H1 (cell line): ENCODE measurements at regions not wholly inside any gene's neighbourhood (a gene's known extent, or its start where the extent isn't known, plus 50 kb on each side); places are given as distances from the start of the nearest gene placed in this dataset.
"Not testable (repeated sequence)": the region's sequence is repeated elsewhere in the genome, so short reads cannot be mapped to it uniquely, and the experiment has no call there.

Source experiments
- CTCF ChIA-PET: fragments of 300-600 bp; sonication (Branson Sonifier 250); formaldehyde crosslinking; loops from one replicate; lab custom pipeline; 2021; ENCODE audit not compliant: partially characterized antibody; lab: Charles Lee
- POLR2A ChIA-PET: fragments of 300-600 bp; sonication (Branson Sonifier 250); formaldehyde crosslinking; loops from one replicate; lab custom pipeline; 2021; ENCODE audit warnings: inconsistent platforms; ENCODE audit not compliant: partially characterized antibody; lab: Charles Lee
- DNase-seq, 2 experiments: peaks; one replicate each; pipeline versions ENCODE4 v3.0.0 to v3.0.0-alpha.2; 2010 to 2022; ENCODE audit warnings: low spot score in 2 of 2, low read depth in 1 of 2, mixed read lengths in 1 of 2
- FAIRE-seq: peaks from 2 replicates; lab custom pipeline; 2011; peaks lifted over from hg19 to GRCh38; lab: Jason Lieb, UNC
- H2AFZ ChIP-seq: 2 replicates; pipeline ENCODE4 v1.8.1; 2012; ENCODE audit warnings: low read length, inconsistent platforms
- H2AK5ac ChIP-seq: 2 replicates; pipeline ENCODE4 v1.6.1; 2013; ENCODE audit warnings: low read depth, low read length
- H2BK120ac ChIP-seq: replicated peaks from 2 replicates; pipeline ENCODE3; 2013; ENCODE audit warnings: low read depth, low read length, inconsistent platforms
- H2BK12ac ChIP-seq: 2 replicates; pipeline ENCODE4 v1.6.1; 2013; ENCODE audit warnings: low read depth, low read length
- H2BK15ac ChIP-seq: 2 replicates; pipeline ENCODE4 v1.6.1; 2013; ENCODE audit warnings: low read length
- H2BK20ac ChIP-seq: 2 replicates; pipeline ENCODE4 v1.6.1; 2013; ENCODE audit warnings: low read length
- H2BK5ac ChIP-seq: 2 replicates; pipeline ENCODE4 v1.6.1; 2013; ENCODE audit warnings: low read depth, low read length
- H3K14ac ChIP-seq: 2 replicates; pipeline ENCODE4 v1.6.1; 2013; ENCODE audit warnings: inconsistent platforms; ENCODE audit not compliant: insufficient read length
- H3K18ac ChIP-seq: 2 replicates; pipeline ENCODE4 v1.6.1; 2013; ENCODE audit warnings: low read length; ENCODE audit errors: extremely low read depth
- H3K23ac ChIP-seq: 2 replicates; pipeline ENCODE4 v1.6.1; 2013; ENCODE audit warnings: inconsistent platforms; ENCODE audit not compliant: insufficient read length
- H3K23me2 ChIP-seq: 2 replicates; pipeline ENCODE4 v1.6.1; 2013; ENCODE audit warnings: low read depth, low read length
- H3K27ac ChIP-seq: 2 replicates; pipeline ENCODE4 v1.6.1; 2011; ENCODE audit warnings: low read depth, low read length, inconsistent platforms
- H3K27me3 ChIP-seq, 4 experiments: replicated peaks in 1 of 4; 1 replicate in 1 of 4; 2 replicates in 3 of 4; pipeline versions ENCODE4 v1.6.1 to v1.8.1; 2011 to 2013; ENCODE audit warnings: low read length in 3 of 4, mild to moderate bottlenecking in 3 of 4, inconsistent platforms in 2 of 4, mixed read lengths in 2 of 4, moderate library complexity in 1 of 4; ENCODE audit not compliant: control insufficient read depth in 3 of 4, insufficient read depth in 3 of 4; ENCODE audit errors: extremely low read depth in 1 of 4
- H3K36me3 ChIP-seq, 4 experiments: 2 replicates each; pipeline versions ENCODE4 v1.6.1 to v1.8.1; 2011 to 2013; ENCODE audit warnings: mild to moderate bottlenecking in 4 of 4, low read length in 3 of 4, moderate library complexity in 2 of 4, control low read depth in 1 of 4, inconsistent platforms in 1 of 4; ENCODE audit not compliant: insufficient read depth in 4 of 4, control insufficient read depth in 2 of 4
- H3K4ac ChIP-seq: replicated peaks from 2 replicates; pipeline ENCODE3; 2013; ENCODE audit warnings: low read length, low read depth, mixed read lengths, inconsistent platforms; ENCODE audit not compliant: insufficient read length
- H3K4me1 ChIP-seq, 4 experiments: replicated peaks in 1 of 4; 1 replicate in 1 of 4; 2 replicates in 3 of 4; pipeline versions ENCODE4 v1.6.1 to v1.8.1; 2011 to 2013; ENCODE audit warnings: low read length in 3 of 4, inconsistent platforms in 2 of 4, mixed read lengths in 1 of 4; ENCODE audit not compliant: insufficient read depth in 4 of 4, control insufficient read depth in 3 of 4
- H3K4me2 ChIP-seq, 2 experiments: 2 replicates each; pipeline versions ENCODE4 v1.6.1 to v1.8.1; 2011 to 2013; ENCODE audit warnings: low read depth in 2 of 2, low read length in 2 of 2, control low read depth in 1 of 2, inconsistent platforms in 1 of 2, mild to moderate bottlenecking in 1 of 2; ENCODE audit not compliant: insufficient read depth in 1 of 2
- H3K4me3 ChIP-seq, 4 experiments: fragments of 200-600, 300-600 bp in 1 of 4; sonication (generic), shearing (Covaris generic), sonication (Bioruptor Twin) in 1 of 4; 2 replicates each; pipeline versions ENCODE4 v1.5.1 to v1.8.1; 2011 to 2016; ENCODE audit warnings: low read length in 4 of 4, low read depth in 3 of 4, control low read depth in 2 of 4, inconsistent platforms in 2 of 4, mild to moderate bottlenecking in 2 of 4, mixed read lengths in 1 of 4, moderate library complexity in 1 of 4; ENCODE audit not compliant: insufficient read depth in 2 of 4; ENCODE audit errors: extremely low read depth in 1 of 4
- H3K56ac ChIP-seq: replicated peaks from 2 replicates; pipeline ENCODE3; 2013; ENCODE audit warnings: low read depth, mild to moderate bottlenecking, mixed read lengths, low read length, inconsistent platforms; ENCODE audit not compliant: insufficient read length
- H3K79me1 ChIP-seq: 2 replicates; pipeline ENCODE4 v1.6.1; 2013; ENCODE audit warnings: low read depth, low read length, control low read depth
- H3K79me2 ChIP-seq, 2 experiments: 2 replicates each; pipeline versions ENCODE4 v1.6.1 to v1.8.1; 2012 to 2013; ENCODE audit warnings: low read length in 2 of 2, mild to moderate bottlenecking in 2 of 2, inconsistent platforms in 1 of 2; ENCODE audit not compliant: insufficient read depth in 2 of 2, control insufficient read depth in 1 of 2
- H3K9ac ChIP-seq, 4 experiments: replicated peaks in 1 of 4; 1 replicate in 1 of 4; 2 replicates in 3 of 4; pipeline versions ENCODE4 v1.6.1 to v1.8.1; 2011 to 2013; ENCODE audit warnings: low read depth in 3 of 4, low read length in 3 of 4, control low read depth in 2 of 4, mild to moderate bottlenecking in 2 of 4, moderate library complexity in 2 of 4, inconsistent platforms in 1 of 4; ENCODE audit errors: extremely low read depth in 1 of 4
- H3K9me3 ChIP-seq, 2 experiments: 2 replicates each; pipeline versions ENCODE4 v1.6.1 to v1.8.1; 2012 to 2013; ENCODE audit warnings: mild to moderate bottlenecking in 2 of 2, moderate library complexity in 2 of 2, control low read depth in 1 of 2, inconsistent platforms in 1 of 2, low read depth in 1 of 2, low read length in 1 of 2, mixed read lengths in 1 of 2; ENCODE audit not compliant: insufficient read depth in 2 of 2
- H4K20me1 ChIP-seq, 2 experiments: replicated peaks in 1 of 2; 2 replicates each; pipeline versions ENCODE3 to v1.8.1; 2011 to 2013; ENCODE audit warnings: inconsistent platforms in 2 of 2, low read length in 2 of 2, mild to moderate bottlenecking in 1 of 2; ENCODE audit not compliant: insufficient read depth in 2 of 2, control insufficient read depth in 1 of 2
- H4K5ac ChIP-seq: 2 replicates; pipeline ENCODE4 v1.6.1; 2013; ENCODE audit warnings: low read length, low read depth, mixed read lengths, inconsistent platforms; ENCODE audit not compliant: insufficient read length
- H4K8ac ChIP-seq: 2 replicates; pipeline ENCODE4 v1.8.0; 2013; ENCODE audit warnings: mild to moderate bottlenecking, moderate library complexity, low read length, inconsistent platforms; ENCODE audit not compliant: insufficient read depth; ENCODE audit errors: extremely low read depth
- H4K91ac ChIP-seq: replicated peaks from 2 replicates; pipeline ENCODE3; 2013; ENCODE audit warnings: low read length, mixed read lengths, inconsistent platforms; ENCODE audit not compliant: insufficient read length
- WGBS, 2 experiments: shearing (Covaris generic) in 1 of 2; methylation state at CpG; one replicate each; pipeline versions ENCODE4 v1.1.6 to v1.1.7; 2013 to 2015; ENCODE audit warnings: low lambda C conversion rate in 2 of 2, mixed read lengths in 2 of 2, inconsistent platforms in 1 of 2, low coverage in 1 of 2, missing lambda C conversion rate in 1 of 2; ENCODE audit not compliant: insufficient replicate concordance in 2 of 2, insufficient coverage in 1 of 2, insufficient read length in 1 of 2; ENCODE audit errors: extremely low coverage in 1 of 2, missing lambda C conversion rate in 1 of 2; 5-methylcytosine and 5-hydroxymethylcytosine counted together

- DNase-seq, H4K20me1 ChIP-seq, H2BK120ac ChIP-seq, H3K4me1 ChIP-seq, H3K23ac ChIP-seq, H3K56ac ChIP-seq, H3K4ac ChIP-seq, H3K4me3 ChIP-seq, H2BK12ac ChIP-seq, H3K79me1 ChIP-seq, H3K9me3 ChIP-seq, H3K27ac ChIP-seq, POLR2A ChIA-PET, H4K5ac ChIP-seq, FAIRE-seq, H3K9ac ChIP-seq, H4K8ac ChIP-seq, H3K23me2 ChIP-seq, H2BK20ac ChIP-seq, H3K14ac ChIP-seq, H3K79me2 ChIP-seq, H3K18ac ChIP-seq, H2BK5ac ChIP-seq, H2BK15ac ChIP-seq, H2AFZ ChIP-seq, H3K4me2 ChIP-seq, H3K27me3 ChIP-seq, H2AK5ac ChIP-seq, H3K36me3 ChIP-seq, H4K91ac ChIP-seq, CTCF ChIA-PET: not testable (repeated sequence)
- 100% methylated on average over 7 of the region's 8 CpGs; no CpG with 5 or more reads in 1 of the 2 experiments for WGBS, 2 experiments
These were observed 205.9 kb downstream of the NPIPA8 start for GRCh38 chr16:18130478-18131120.

GRCh38 chr16:18127033-18127432 is 209.5 kb downstream of the NPIPA8 start:
- POLR2A ChIA-PET, H4K8ac ChIP-seq, H4K20me1 ChIP-seq: not testable (repeated sequence)

More at GRCh38 chr16:18127033-18127432, 209.5 kb downstream of the NPIPA8 start:
- H2BK15ac ChIP-seq, H3K27me3 ChIP-seq, H3K56ac ChIP-seq, H2BK120ac ChIP-seq, H2BK12ac ChIP-seq, H3K4me3 ChIP-seq, H3K14ac ChIP-seq, H2AK5ac ChIP-seq, H2BK5ac ChIP-seq, H3K79me1 ChIP-seq, H2BK20ac ChIP-seq, H3K18ac ChIP-seq, H3K4me2 ChIP-seq, H3K23ac ChIP-seq, H3K79me2 ChIP-seq, H3K9ac ChIP-seq, H3K4ac ChIP-seq, H3K36me3 ChIP-seq, H2AFZ ChIP-seq, H3K23me2 ChIP-seq, CTCF ChIA-PET, H3K27ac ChIP-seq, FAIRE-seq, H4K91ac ChIP-seq, H3K9me3 ChIP-seq, DNase-seq, H3K4me1 ChIP-seq, H4K5ac ChIP-seq: not testable (repeated sequence)
- 60% methylated on average over 1 of the region's 12 CpGs; no CpG with 5 or more reads in 1 of the 2 experiments for WGBS, 2 experiments
